ENCODE measurements at regions not wholly inside any gene's neighbourhood (a gene's known extent, or its start where the extent isn't known, plus 50 kb on each side); places are given as distances from the start of the nearest gene placed in this dataset.

GRCh38 chr4:127352220-127353113 lies 280.3 kb upstream of the INTU start:
- intact Hi-C loops (cut with DNase I; ENCODE audit: low total_unique reads): no loop called here
- H3K27ac ChIP-seq: no peak overlapping the region
- no peak overlapping the region for H3K4me3 ChIP-seq
- no peaks in the 10 kb centered on the region for H3K36me3 ChIP-seq
- no peak for DNase-seq
- TF ChIP-seq CTCF (IDR thresholded peaks at IDR 0.05): no peak
- H3K9me3 ChIP-seq: no peaks in the 10 kb centered on the region
- H3K27me3 ChIP-seq: no peaks in the 10 kb centered on the region
- peaks cover 0 to 18% (median 7%) of the 10 kb centered on the region in 4 donors for H3K4me1 ChIP-seq

- no peak overlapping the region for H3K4me3 ChIP-seq
These were observed 277.0 kb upstream of the INTU start for GRCh38 chr4:127355743-127356142.

GRCh38 chr4:127357765-127358164 lies 275.0 kb upstream of the INTU start:
- intact Hi-C loops (cut with DNase I; ENCODE audit: low total_unique reads): no loop called here
- no peak for TF ChIP-seq CTCF (IDR thresholded peaks at IDR 0.05)
- Histone ChIP-seq H3K27me3 (no peaks in the 10 kb centered on the region), H3K4me1 (peaks cover 0 to 12% (median 3%) of the 10 kb centered on the region in 4 donors), H3K4me3 (no peak overlapping the region), H3K36me3 (no peaks in the 10 kb centered on the region), H3K9me3 (no peaks in the 10 kb centered on the region), H3K27ac (no peak overlapping the region)
- DNase-seq: no peak

More at GRCh38 chr4:127355743-127356142, 277.0 kb upstream of the INTU start:
- intact Hi-C loops (cut with DNase I; ENCODE audit: low total_unique reads): no loop called here
- no peak for TF ChIP-seq CTCF (IDR thresholded peaks at IDR 0.05)
- Histone ChIP-seq H3K9me3 (no peaks in the 10 kb centered on the region), H3K27ac (no peak overlapping the region), H3K36me3 (no peaks in the 10 kb centered on the region), H3K4me1 (peaks cover 0 to 18% (median 7%) of the 10 kb centered on the region in 4 donors), H3K27me3 (no peaks in the 10 kb centered on the region)
- no peak for DNase-seq

GRCh38 chr4:127362686-127363085 lies 270.1 kb upstream of the INTU start:
- DNase-seq: no peak
- H3K4me1 ChIP-seq: no peaks in the 10 kb centered on the region
- no peak overlapping the region for H3K4me3 ChIP-seq
- no peak for TF ChIP-seq CTCF (IDR thresholded peaks at IDR 0.05)
- H3K27me3 ChIP-seq: no peaks in the 10 kb centered on the region
- H3K27ac ChIP-seq: no peak overlapping the region
- H3K9me3 ChIP-seq: no peaks in the 10 kb centered on the region
- H3K36me3 ChIP-seq: no peaks in the 10 kb centered on the region
- intact Hi-C loops (cut with DNase I; ENCODE audit: low total_unique reads): no loop called here

GRCh38 chr4:127364397-127364796 lies 268.4 kb upstream of the INTU start:
- intact Hi-C loops (cut with DNase I; ENCODE audit: low total_unique reads): no loop called here
- Histone ChIP-seq H3K27ac (no peak overlapping the region), H3K9me3 (no peaks in the 10 kb centered on the region), H3K27me3 (no peaks in the 10 kb centered on the region), H3K4me1 (no peaks in the 10 kb centered on the region), H3K36me3 (no peaks in the 10 kb centered on the region), H3K4me3 (no peak overlapping the region)
- no peak for TF ChIP-seq CTCF (IDR thresholded peaks at IDR 0.05)
- DNase-seq: no peak
